A549 (cell line): ENCODE measurements at regions not wholly inside any gene's neighbourhood (a gene's known extent, or its start where the extent isn't known, plus 50 kb on each side); places are given as distances from the start of the nearest gene placed in this dataset.

Experiments used
- ATAC-seq, 2 experiments: fragments of 200-7000 bp in 1 of 2; fragments of >200 bp in 1 of 2; cut with Nextera tagmentation in 1 of 2; cut with Tn5 transposase in 1 of 2; 3 replicates each; pipeline versions ENCODE4 v1.8.0 to v1.9.1; 2018 to 2020; ENCODE audit warnings: mild to moderate bottlenecking in 1 of 2, moderate library complexity in 1 of 2
- CTCF ChIA-PET: fragments of 300-600 bp; sonication (Branson Sonifier 250); formaldehyde crosslinking; extraction: SDS; loops from one replicate; lab custom pipeline; 2021; ENCODE audit warnings: antibody characterized with exemption, inconsistent platforms; lab: Yijun Ruan, JAX
- POLR2A ChIA-PET: fragments of 350-600 bp; formaldehyde crosslinking; extraction: SDS; loops from one replicate; lab custom pipeline; 2021; ENCODE audit warnings: antibody characterized with exemption, inconsistent platforms; lab: Yijun Ruan, JAX
- DNase-seq, 2 experiments: peaks; one replicate each; pipeline versions ENCODE4 v3.0.0 to v3.0.0-alpha.2; 2011 to 2016; ENCODE audit warnings: low read depth in 1 of 2, low spot score in 1 of 2
- FAIRE-seq: peaks from 2 replicates; lab custom pipeline; 2011; peaks lifted over from hg19 to GRCh38; lab: Jason Lieb, UNC
- H3K27ac ChIP-seq, 2 experiments: fragments of >200 bp; sonication (Bioruptor Twin); formaldehyde crosslinking; 3 replicates each; pipeline ENCODE4 v1.5.1; 2016 to 2017
- H3K4me1 ChIP-seq: fragments of >200 bp; sonication (Bioruptor Twin); formaldehyde crosslinking; 3 replicates; pipeline ENCODE4 v1.6.1; 2016
- H3K4me2 ChIP-seq: fragments of >200 bp; sonication (Bioruptor Twin); formaldehyde crosslinking; 3 replicates; pipeline ENCODE4 v1.6.1; 2016
- H3K4me3 ChIP-seq: fragments of >200 bp; sonication (Bioruptor Twin); formaldehyde crosslinking; 3 replicates; pipeline ENCODE4 v1.5.1; 2016
- H3K9me3 ChIP-seq: fragments of >200 bp; sonication (Bioruptor Twin); formaldehyde crosslinking; 3 replicates; pipeline ENCODE4 v1.6.1; 2016
- ATOH8 ChIP-seq: fragments of 250-450 bp; sonication (Bioruptor Pico); IDR thresholded peaks from 2 replicates; pipeline ENCODE4 v1.5.0; 2020; ENCODE audit warnings: low read depth, mild to moderate bottlenecking, moderate library complexity
- CHD4 ChIP-seq: fragments of 200-600 bp; sonication (generic); IDR thresholded peaks from 2 replicates; pipeline ENCODE4 v1.6.1; 2016; ENCODE audit warnings: antibody characterized with exemption, mild to moderate bottlenecking, borderline replicate concordance
- CTCF ChIP-seq: fragments of >200 bp; sonication (Bioruptor Twin); formaldehyde crosslinking; IDR thresholded peaks from 3 replicates; pipeline ENCODE4 v1.5.1; 2016
- EHF ChIP-seq: fragments of 250-450 bp; sonication (Bioruptor Pico); IDR thresholded peaks from 2 replicates; pipeline ENCODE4 v1.5.0; 2020; ENCODE audit warnings: mild to moderate bottlenecking
- ESRRA ChIP-seq: fragments of 150-350 bp; IDR thresholded peaks from 2 replicates; pipeline ENCODE4 v1.6.1; 2014; ENCODE audit warnings: mild to moderate bottlenecking, low read length, borderline replicate concordance
- KDM5A ChIP-seq: fragments of 200-600 bp; sonication (generic); IDR thresholded peaks from 2 replicates; pipeline ENCODE4 v1.6.1; 2016; ENCODE audit warnings: antibody characterized with exemption, mild to moderate bottlenecking
- MAX ChIP-seq: IDR thresholded peaks from 2 replicates; pipeline ENCODE4 v1.6.1; 2012
- NFE2L2 ChIP-seq: fragments of 150-350 bp; conservative IDR thresholded peaks from 2 replicates; pipeline ENCODE4 v1.6.1; 2014; ENCODE audit warnings: low read length
- NPAS2 ChIP-seq: fragments of 250-450 bp; sonication (Bioruptor Pico); IDR thresholded peaks from 2 replicates; pipeline ENCODE4 v1.8.0; 2022; ENCODE audit warnings: mild to moderate bottlenecking, moderate library complexity, borderline replicate concordance
- PHF8 ChIP-seq: fragments of 200-600 bp; sonication (generic); IDR thresholded peaks from 2 replicates; pipeline ENCODE4 v1.6.1; 2016; ENCODE audit warnings: low read depth, mild to moderate bottlenecking, antibody characterized with exemption, moderate library complexity, borderline replicate concordance
- POLR2AphosphoS2 ChIP-seq: conservative IDR thresholded peaks from 2 replicates; pipeline ENCODE4 v1.6.1; 2012; ENCODE audit warnings: low read length, improper control_type of control experiment, inconsistent platforms
- RCOR1 ChIP-seq: fragments of 150-350 bp; IDR thresholded peaks from 2 replicates; pipeline ENCODE4 v1.6.1; 2014; ENCODE audit warnings: antibody characterized with exemption, low read length, low read depth
- RNF2 ChIP-seq: fragments of 200-600 bp; sonication (generic); IDR thresholded peaks from 2 replicates; pipeline ENCODE4 v1.6.1; 2016; ENCODE audit warnings: low read depth, mild to moderate bottlenecking, antibody characterized with exemption, moderate library complexity, borderline replicate concordance
- SMC3 ChIP-seq: fragments of >200 bp; sonication (Bioruptor Twin); formaldehyde crosslinking; IDR thresholded peaks from 3 replicates; pipeline ENCODE4 v1.6.1; 2018; ENCODE audit warnings: inconsistent platforms
- SREBF2 ChIP-seq: fragments of 450-650 bp; IDR thresholded peaks from 2 replicates; pipeline ENCODE4 v1.6.1; 2014; ENCODE audit warnings: mild to moderate bottlenecking, moderate library complexity
- ZC3H11A ChIP-seq: fragments of 450-650 bp; IDR thresholded peaks from 2 replicates; pipeline ENCODE4 v1.6.1; 2014; ENCODE audit warnings: antibody characterized with exemption, mild to moderate bottlenecking
- ZSCAN20 ChIP-seq: fragments of 250-450 bp; sonication (Bioruptor Pico); IDR thresholded peaks from 2 replicates; pipeline ENCODE4 v1.8.0; 2022; ENCODE audit warnings: mild to moderate bottlenecking, moderate library complexity
- WGBS: methylation state at CpG from one replicate; pipeline ENCODE4 v1.1.6; 2017; ENCODE audit errors: missing lambda C conversion rate; 5-methylcytosine and 5-hydroxymethylcytosine counted together

GRCh38 chr3:177836671-177837070, 639.4 kb upstream of the TBL1XR1 start:
- Histone ChIP-seq H3K4me2 (no peak overlapping the region), H3K9me3 (no peaks in the 10 kb centered on the region), H3K4me1 (peaks cover 7% of the 10 kb centered on the region; the same call in 2 of the 3 replicates), H3K4me3 (no peak overlapping the region)
- no peak for ATAC-seq
- ChIA-PET CTCF (interaction anchor here (0.9 kb wide), 1 partner anchor 9 kb away, joined by 3 read pairs; no protein-coding TSS in a partner anchor), POLR2A (no interaction called here)
- 87% methylated on average over 5 of the region's 5 CpGs for WGBS
- DNase-seq = no peak
- no peak for FAIRE-seq
- TF ChIP-seq KDM5A = no peak
- no peak for TF ChIP-seq POLR2AphosphoS2
- no peak for TF ChIP-seq PHF8
- no peak for TF ChIP-seq RNF2
- TF ChIP-seq, all 56 proteins: peak for 0
- H3K27ac ChIP-seq = no peak overlapping the region; a peak in 2 of 6 replicates

- no peak overlapping the region for H3K27ac ChIP-seq
- CTCF ChIA-PET = interaction anchor here (0.9 kb wide), 1 partner anchor 10 kb away, joined by 3 read pairs; no protein-coding TSS in a partner anchor
- FAIRE-seq (no peak), DNase-seq (no peak), ATAC-seq (no peak)
- no peak for TF ChIP-seq ZC3H11A
- no peak for TF ChIP-seq EHF (CRISPR knock-in tag)
- TF ChIP-seq RCOR1 = no peak
- TF ChIP-seq ZSCAN20 = no peak
- no peak for TF ChIP-seq ESRRA
- no peak for TF ChIP-seq POLR2AphosphoS2
- POLR2A ChIA-PET = no interaction called here
- no peak overlapping the region for H3K4me3 ChIP-seq
- H3K4me1 ChIP-seq = peaks cover 7% of the 10 kb centered on the region; the same call in 2 of the 3 replicates
- H3K4me2 ChIP-seq = no peak overlapping the region
- H3K9me3 ChIP-seq = no peaks in the 10 kb centered on the region
- WGBS = 75% methylated on average over 5 of the region's 5 CpGs
Measured at GRCh38 chr3:177837951-177838655, 640.8 kb upstream of the TBL1XR1 start.

DNA sequence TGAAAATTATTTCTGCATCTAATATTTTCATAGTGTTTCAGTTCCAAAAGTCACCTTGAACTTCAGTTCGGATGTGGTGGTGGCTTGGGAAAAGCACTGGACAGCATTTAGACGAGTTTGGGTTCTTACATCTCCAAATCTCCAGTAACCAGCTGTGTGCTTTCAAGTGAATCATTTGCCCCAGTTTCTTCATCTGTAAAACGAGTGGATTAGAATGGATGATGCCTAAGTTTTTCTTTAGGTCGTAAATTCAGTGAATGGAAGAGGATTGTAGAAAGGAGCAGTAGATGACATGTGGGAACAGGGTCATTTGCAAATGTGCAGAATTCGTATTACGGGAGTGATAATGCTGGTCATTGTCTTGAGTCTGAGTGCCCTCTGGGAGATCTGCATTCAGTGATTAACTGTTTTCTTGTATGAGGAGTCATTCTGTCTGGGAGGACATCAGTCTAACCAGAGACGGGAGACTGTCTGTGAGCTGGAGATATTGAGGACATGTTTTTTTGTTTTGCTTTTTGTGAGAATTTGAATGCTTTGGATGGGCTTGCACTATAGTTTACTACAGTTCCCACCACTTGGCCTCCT, 641.6 kb upstream of the TBL1XR1 start:
- DNase-seq = no peak
- H3K27ac ChIP-seq = no peak overlapping the region
- CTCF ChIA-PET = interaction anchor here (0.9 kb wide), 1 partner anchor 9 kb away, joined by 3 read pairs; no protein-coding TSS in a partner anchor
- no peak for TF ChIP-seq CTCF
- TF ChIP-seq NPAS2 (CRISPR knock-in tag) = no peak
- TF ChIP-seq SREBF2 = no peak
- no peak for TF ChIP-seq KDM5A
- TF ChIP-seq MAX = no peak
- TF ChIP-seq POLR2AphosphoS2 = no peak
- no peak for TF ChIP-seq CHD4
- no peak for TF ChIP-seq NFE2L2
- no peak for TF ChIP-seq ATOH8 (CRISPR knock-in tag)
- TF ChIP-seq SMC3 = no peak
- no peak for TF ChIP-seq RNF2
- TF ChIP-seq, all 56 proteins: peak for 0
- no peak for FAIRE-seq
- no peak overlapping the region for H3K4me3 ChIP-seq
- no peak for ATAC-seq
- no peak overlapping the region for H3K4me2 ChIP-seq
- H3K4me1 ChIP-seq = peaks cover 7% of the 10 kb centered on the region; the same call in 2 of the 3 replicates
- POLR2A ChIA-PET = no interaction called here
- 85% methylated on average over 7 of the region's 7 CpGs for WGBS
- no peaks in the 10 kb centered on the region for H3K9me3 ChIP-seq
